ENCODE measurements at regions not wholly inside any gene's neighbourhood (a gene's known extent, or its start where the extent isn't known, plus 50 kb on each side); places are given as distances from the start of the nearest gene placed in this dataset.

DNA sequence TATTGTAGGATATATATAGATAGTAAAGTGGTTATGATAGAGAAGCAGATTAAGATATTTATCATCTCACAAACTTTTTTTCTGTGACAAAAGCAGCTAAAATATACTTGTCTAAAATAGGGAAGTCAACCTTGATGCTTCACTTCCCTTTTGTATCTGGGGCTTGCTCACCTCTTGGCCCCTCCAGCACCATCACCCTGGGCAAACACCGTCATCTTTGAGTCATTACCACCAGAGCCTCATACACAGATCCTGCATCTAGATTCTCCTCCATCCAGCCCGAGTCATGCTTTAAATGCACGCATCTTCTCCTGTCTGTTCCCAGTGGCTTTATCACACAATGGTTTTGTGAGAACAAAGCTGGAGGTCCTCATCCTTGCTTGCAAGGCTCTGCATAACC, 1062.7 kb upstream of the EEF2KMT start:
- H3K27me3 ChIP-seq (ENCODE audit: control insufficient read depth, insufficient read depth, low read length) = no peaks in the 10 kb centered on the region
- POLR2A ChIA-PET = no interaction called here
- TF ChIP-seq, protein P1, sequence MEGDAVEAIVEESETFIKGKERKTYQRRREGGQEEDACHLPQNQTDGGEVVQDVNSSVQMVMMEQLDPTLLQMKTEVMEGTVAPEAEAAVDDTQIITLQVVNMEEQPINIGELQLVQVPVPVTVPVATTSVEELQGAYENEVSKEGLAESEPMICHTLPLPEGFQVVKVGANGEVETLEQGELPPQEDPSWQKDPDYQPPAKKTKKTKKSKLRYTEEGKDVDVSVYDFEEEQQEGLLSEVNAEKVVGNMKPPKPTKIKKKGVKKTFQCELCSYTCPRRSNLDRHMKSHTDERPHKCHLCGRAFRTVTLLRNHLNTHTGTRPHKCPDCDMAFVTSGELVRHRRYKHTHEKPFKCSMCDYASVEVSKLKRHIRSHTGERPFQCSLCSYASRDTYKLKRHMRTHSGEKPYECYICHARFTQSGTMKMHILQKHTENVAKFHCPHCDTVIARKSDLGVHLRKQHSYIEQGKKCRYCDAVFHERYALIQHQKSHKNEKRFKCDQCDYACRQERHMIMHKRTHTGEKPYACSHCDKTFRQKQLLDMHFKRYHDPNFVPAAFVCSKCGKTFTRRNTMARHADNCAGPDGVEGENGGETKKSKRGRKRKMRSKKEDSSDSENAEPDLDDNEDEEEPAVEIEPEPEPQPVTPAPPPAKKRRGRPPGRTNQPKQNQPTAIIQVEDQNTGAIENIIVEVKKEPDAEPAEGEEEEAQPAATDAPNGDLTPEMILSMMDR (IDR thresholded peaks at IDR 0.05; ENCODE audit: low read depth, low read length) = no peak
- no peak overlapping the region for H3K4me3 ChIP-seq (ENCODE audit: low read depth, low read length)
- no peak overlapping the region for H3K27ac ChIP-seq (ENCODE audit: low read depth, low read length)
- CTCF ChIA-PET = no interaction called here
- H3K9me3 ChIP-seq (ENCODE audit: control insufficient read depth, insufficient read depth, low read length) = peaks cover 35% of the 10 kb centered on the region
- DNase-seq (ENCODE audit: low read depth, low spot score) = no peak

DNA sequence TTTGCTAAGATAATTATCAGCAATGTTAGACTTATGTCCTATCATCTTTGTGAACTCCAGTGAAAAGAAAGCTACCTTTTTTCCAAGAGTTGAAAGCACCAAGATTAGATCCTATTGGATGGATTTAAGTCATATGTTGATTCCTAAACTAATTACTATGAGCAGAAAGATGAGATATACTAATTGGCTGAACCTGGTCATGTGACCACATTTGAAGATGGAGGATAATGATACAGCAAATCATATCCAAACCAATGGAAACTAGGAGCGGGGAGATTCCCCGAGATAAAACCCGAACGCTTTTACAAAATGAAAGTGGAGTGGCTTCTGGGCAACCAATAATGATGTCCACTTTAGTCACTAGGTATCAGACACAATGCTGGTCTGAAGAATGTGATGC, 1060.2 kb upstream of the EEF2KMT start:
- Histone ChIP-seq H3K9me3 (ENCODE audit: control insufficient read depth, insufficient read depth, low read length) (peaks cover 34% of the 10 kb centered on the region), H3K27ac (ENCODE audit: low read depth, low read length) (no peak overlapping the region), H3K4me3 (ENCODE audit: low read depth, low read length) (no peak overlapping the region), H3K27me3 (ENCODE audit: control insufficient read depth, insufficient read depth, low read length) (no peaks in the 10 kb centered on the region)
- TF ChIP-seq, protein P1 (IDR thresholded peaks at IDR 0.05; ENCODE audit: low read depth, low read length) = no peak
- ChIA-PET POLR2A (no interaction called here), CTCF (no interaction called here)
- DNase-seq (ENCODE audit: low read depth, low spot score) = no peak

DNA sequence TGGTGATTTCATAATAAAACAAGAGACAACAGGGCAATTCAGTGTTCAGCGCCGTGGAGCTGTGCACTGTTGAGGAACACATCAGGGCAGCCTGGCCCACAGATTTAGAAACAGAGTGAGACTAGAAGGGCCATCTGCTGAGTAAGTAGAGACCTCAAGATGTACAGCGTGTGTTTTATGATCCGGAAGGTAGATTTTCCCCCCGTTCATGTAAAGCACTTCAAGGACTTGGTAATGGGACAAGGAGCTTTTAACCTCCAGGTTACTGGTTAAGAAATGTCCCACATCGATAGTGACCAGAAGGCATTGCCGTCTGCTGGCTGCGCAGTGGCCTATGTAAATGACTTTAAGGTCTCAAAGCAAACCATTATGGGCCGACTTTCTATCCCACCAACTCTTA, 1057.7 kb upstream of the EEF2KMT start:
- H3K27me3 ChIP-seq (ENCODE audit: control insufficient read depth, insufficient read depth, low read length) = no peaks in the 10 kb centered on the region
- H3K9me3 ChIP-seq (ENCODE audit: control insufficient read depth, insufficient read depth, low read length) = peaks cover 22% of the 10 kb centered on the region
- ChIA-PET CTCF (no interaction called here), POLR2A (no interaction called here)
- DNase-seq (ENCODE audit: low read depth, low spot score) = no peak
- no peak overlapping the region for H3K4me3 ChIP-seq (ENCODE audit: low read depth, low read length)
- TF ChIP-seq, protein P1 (IDR thresholded peaks at IDR 0.05; ENCODE audit: low read depth, low read length) = no peak
- no peak overlapping the region for H3K27ac ChIP-seq (ENCODE audit: low read depth, low read length)

DNA sequence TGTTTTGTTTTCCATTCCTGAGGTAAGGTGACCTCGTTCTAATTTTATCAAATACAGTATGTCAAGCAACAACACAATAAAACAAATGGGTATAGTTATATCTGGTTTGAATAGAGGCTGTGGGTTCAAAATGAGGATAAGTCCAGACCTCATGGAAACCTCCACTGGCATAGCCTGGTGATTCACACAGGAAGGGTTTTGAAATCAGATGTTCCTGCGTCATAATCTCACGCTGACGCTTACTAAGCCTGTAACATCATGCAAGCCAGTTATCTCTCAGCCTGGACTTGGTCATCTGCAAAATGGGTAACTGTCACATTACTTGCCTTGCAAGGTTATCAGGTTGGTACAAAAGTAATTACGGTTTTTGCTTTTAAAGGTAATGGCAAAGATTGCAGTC, 1056.3 kb upstream of the EEF2KMT start:
- no peak overlapping the region for H3K4me3 ChIP-seq (ENCODE audit: low read depth, low read length)
- ChIA-PET CTCF (no interaction called here), POLR2A (no interaction called here)
- TF ChIP-seq, protein P1 (IDR thresholded peaks at IDR 0.05; ENCODE audit: low read depth, low read length) = no peak
- DNase-seq (ENCODE audit: low read depth, low spot score) = no peak
- H3K27me3 ChIP-seq (ENCODE audit: control insufficient read depth, insufficient read depth, low read length) = no peaks in the 10 kb centered on the region
- peaks cover 16% of the 10 kb centered on the region for H3K9me3 ChIP-seq (ENCODE audit: control insufficient read depth, insufficient read depth, low read length)
- no peak overlapping the region for H3K27ac ChIP-seq (ENCODE audit: low read depth, low read length)

DNA sequence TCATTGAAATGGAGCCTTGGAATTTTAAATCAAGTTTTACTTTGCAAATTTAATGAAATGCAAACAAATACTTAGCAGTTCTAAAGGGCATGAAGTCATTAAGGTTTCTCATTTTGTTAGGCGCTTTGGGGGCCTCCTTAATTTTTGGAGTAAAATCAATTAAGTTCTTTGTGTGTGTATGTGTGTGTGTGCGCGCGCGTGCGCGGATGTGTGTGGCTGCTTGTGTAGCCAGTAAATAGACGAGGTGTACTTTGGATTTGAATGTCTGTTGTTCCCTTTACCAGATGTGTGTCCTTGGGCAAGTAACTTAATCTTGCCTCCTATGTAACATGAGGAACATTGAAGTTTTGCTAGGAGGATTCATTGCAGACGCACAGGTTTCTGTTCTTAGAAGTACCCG, 1051.4 kb upstream of the EEF2KMT start:
- CTCF ChIA-PET = no interaction called here
- TF ChIP-seq, protein P1 (IDR thresholded peaks at IDR 0.05; ENCODE audit: low read depth, low read length) = no peak
- POLR2A ChIA-PET = no interaction called here
- Histone ChIP-seq H3K4me3 (ENCODE audit: low read depth, low read length) (no peak overlapping the region), H3K27ac (ENCODE audit: low read depth, low read length) (no peak overlapping the region), H3K27me3 (ENCODE audit: control insufficient read depth, insufficient read depth, low read length) (no peaks in the 10 kb centered on the region), H3K9me3 (ENCODE audit: control insufficient read depth, insufficient read depth, low read length) (peaks cover 27% of the 10 kb centered on the region)
- DNase-seq (ENCODE audit: low read depth, low spot score) = no peak
